CD4-positive, alpha-beta memory T cell (primary cell): ENCODE measurements at regions not wholly inside any gene's neighbourhood (a gene's known extent, or its start where the extent isn't known, plus 50 kb on each side); places are given as distances from the start of the nearest gene placed in this dataset.

Source experiments
- CTCF ChIA-PET: fragments of 350-600 bp; sonication (Branson Sonifier 250); formaldehyde crosslinking; loops from one replicate; lab custom pipeline; 2021; ENCODE audit warnings: inconsistent platforms; ENCODE audit not compliant: partially characterized antibody; lab: Charles Lee
- POLR2A ChIA-PET: fragments of 350-600 bp; sonication (Branson Sonifier 250); formaldehyde crosslinking; loops from one replicate; lab custom pipeline; 2021; ENCODE audit not compliant: partially characterized antibody; lab: Charles Lee
- DNase-seq, 5 donors: peaks; one replicate each; pipeline versions ENCODE4 v3.0.0 to v3.0.0-alpha.2; 2020 to 2022; ENCODE audit warnings: mixed read lengths in 1 of 5
- H3K27ac ChIP-seq: one replicate; pipeline ENCODE4 v1.7.0; 2013; ENCODE audit warnings: low read depth, low read length
- H3K27me3 ChIP-seq: 2 replicates; pipeline ENCODE4 v1.7.0; 2013; ENCODE audit warnings: mild to moderate bottlenecking, low read length, moderate library complexity; ENCODE audit not compliant: insufficient read depth
- H3K36me3 ChIP-seq: 2 replicates; pipeline ENCODE4 v1.7.0; 2013; ENCODE audit warnings: mild to moderate bottlenecking, low read length, moderate library complexity; ENCODE audit not compliant: insufficient read depth
- H3K4me1 ChIP-seq: 2 replicates; pipeline ENCODE4 v1.7.0; 2013; ENCODE audit warnings: mild to moderate bottlenecking, low read length, moderate library complexity; ENCODE audit not compliant: insufficient read depth
- H3K4me3 ChIP-seq, 2 donors: one replicate each; pipeline ENCODE4 v1.7.0; 2013; ENCODE audit warnings: low read length in 2 of 2, mild to moderate bottlenecking in 1 of 2
- H3K9me3 ChIP-seq, 2 donors: one replicate each; pipeline ENCODE4 v1.7.0; 2013; ENCODE audit warnings: low read length in 2 of 2, control low read depth in 1 of 2; ENCODE audit not compliant: control insufficient read depth in 1 of 2
- H3K27ac Mint-ChIP-seq, 7 donors: one replicate each; pipeline ENCODE4 v1.8.0; 2020 to 2021; ENCODE audit warnings: mixed read lengths in 7 of 7, mild to moderate bottlenecking in 6 of 7, inconsistent platforms in 3 of 7, moderate library complexity in 3 of 7
- H3K27me3 Mint-ChIP-seq, 2 donors: one replicate each; pipeline ENCODE4 v1.8.0; 2020 to 2021; ENCODE audit warnings: mixed read lengths in 2 of 2
- H3K36me3 Mint-ChIP-seq, 2 donors: one replicate each; pipeline ENCODE4 v1.8.0; 2020 to 2021; ENCODE audit warnings: mixed read lengths in 2 of 2, inconsistent platforms in 1 of 2, mild to moderate bottlenecking in 1 of 2
- H3K4me1 Mint-ChIP-seq, 4 donors: one replicate each; pipeline ENCODE4 v1.8.0; 2020 to 2021; ENCODE audit warnings: mixed read lengths in 4 of 4, mild to moderate bottlenecking in 1 of 4
- H3K4me3 Mint-ChIP-seq, 8 donors: one replicate each; pipeline ENCODE4 v1.8.0; 2020 to 2021; ENCODE audit warnings: mixed read lengths in 8 of 8, mild to moderate bottlenecking in 7 of 8, moderate library complexity in 6 of 8, inconsistent platforms in 3 of 8
- H3K9me3 Mint-ChIP-seq, 8 donors: one replicate each; pipeline ENCODE4 v1.8.0; 2020 to 2021; ENCODE audit warnings: mixed read lengths in 8 of 8, mild to moderate bottlenecking in 5 of 8, inconsistent platforms in 3 of 8, moderate library complexity in 1 of 8
- intact Hi-C: fragments of 100-400 bp; cut with micrococcal nuclease; formaldehyde crosslinking; loops from one replicate; pipeline ENCODE4 v1.15.1; 2023

- Mint-ChIP-seq H3K27ac (no peak overlapping the region), H3K36me3 (no peaks in the 10 kb centered on the region), H3K4me3 (no peak overlapping the region), H3K9me3 (no peaks in the 10 kb centered on the region), H3K4me1 (no peaks in the 10 kb centered on the region), H3K27me3 (peaks cover 2 to 4% of the 10 kb centered on the region in 2 donors)
- ChIA-PET CTCF (interaction anchor here (0.7 to 1.3 kb wide), 2 partner anchors 12 to 21 kb away, joined by 3 read pairs; no protein-coding TSS in a partner anchor), POLR2A (no interaction called here)
- DNase-seq: no peak
- Histone ChIP-seq H3K36me3 (no peaks in the 10 kb centered on the region), H3K27ac (no peak overlapping the region), H3K27me3 (no peaks in the 10 kb centered on the region), H3K4me3 (no peak overlapping the region), H3K9me3 (no peaks in the 10 kb centered on the region), H3K4me1 (no peaks in the 10 kb centered on the region)
- intact Hi-C loops: no loop called here
Measured at GRCh38 chr15:93619597-93619996, 530.6 kb upstream of the RGMA start.

GRCh38 chr15:93617443-93617842 lies 528.4 kb upstream of the RGMA start:
- Histone ChIP-seq H3K36me3 (no peaks in the 10 kb centered on the region), H3K27me3 (no peaks in the 10 kb centered on the region), H3K4me1 (no peaks in the 10 kb centered on the region), H3K9me3 (no peaks in the 10 kb centered on the region), H3K27ac (no peak overlapping the region), H3K4me3 (no peak overlapping the region)
- Mint-ChIP-seq H3K4me3 (peak overlapping the region in 1 of 8 donors; percentile 13), H3K27ac (no peak overlapping the region), H3K36me3 (no peaks in the 10 kb centered on the region), H3K9me3 (no peaks in the 10 kb centered on the region), H3K4me1 (no peaks in the 10 kb centered on the region), H3K27me3 (peaks cover 6 to 7% of the 10 kb centered on the region in 2 donors)
- no peak for DNase-seq
- CTCF ChIA-PET: no interaction called here
- intact Hi-C loops: no loop called here
- POLR2A ChIA-PET: no interaction called here

- peaks cover 6 to 7% of the 10 kb centered on the region in 2 donors for H3K27me3 Mint-ChIP-seq
- no peaks in the 10 kb centered on the region for H3K4me1 Mint-ChIP-seq
- Histone ChIP-seq H3K4me1 (no peaks in the 10 kb centered on the region), H3K4me3 (no peak overlapping the region), H3K27me3 (no peaks in the 10 kb centered on the region), H3K27ac (no peak overlapping the region), H3K9me3 (no peaks in the 10 kb centered on the region), H3K36me3 (no peaks in the 10 kb centered on the region)
- H3K27ac Mint-ChIP-seq: no peak overlapping the region
- intact Hi-C loops: no loop called here
- no peaks in the 10 kb centered on the region for H3K36me3 Mint-ChIP-seq
- H3K9me3 Mint-ChIP-seq: peaks cover 0 to 3% (median 0%) of the 10 kb centered on the region in 8 donors
- ChIA-PET POLR2A (no interaction called here), CTCF (no interaction called here)
- no peak overlapping the region for H3K4me3 Mint-ChIP-seq
- DNase-seq: no peak
Measured at GRCh38 chr15:93614386-93615104, 525.5 kb upstream of the RGMA start.

- no peaks in the 10 kb centered on the region for H3K27me3 ChIP-seq
- Mint-ChIP-seq H3K27me3 (peaks cover 2 to 6% of the 10 kb centered on the region in 2 donors), H3K9me3 (peaks cover 0 to 3% (median 0%) of the 10 kb centered on the region in 8 donors), H3K27ac (no peak overlapping the region), H3K4me3 (no peak overlapping the region), H3K36me3 (no peaks in the 10 kb centered on the region), H3K4me1 (no peaks in the 10 kb centered on the region)
- no peaks in the 10 kb centered on the region for H3K9me3 ChIP-seq
- H3K4me1 ChIP-seq: no peaks in the 10 kb centered on the region
- no peak for DNase-seq
- intact Hi-C loops: no loop called here
- no peak overlapping the region for H3K27ac ChIP-seq
- CTCF ChIA-PET: no interaction called here
- H3K36me3 ChIP-seq: no peaks in the 10 kb centered on the region
- POLR2A ChIA-PET: no interaction called here
- H3K4me3 ChIP-seq: no peak overlapping the region
Measured at GRCh38 chr15:93613386-93613785, 524.4 kb upstream of the RGMA start.

- POLR2A ChIA-PET: no interaction called here
Measured at GRCh38 chr15:93612953-93613352, 523.9 kb upstream of the RGMA start.

GRCh38 chr15:93610944-93611343 lies 521.9 kb upstream of the RGMA start:
- intact Hi-C loops: no loop called here
- Mint-ChIP-seq H3K27me3 (peaks cover 2 to 3% of the 10 kb centered on the region in 2 donors), H3K4me3 (no peak overlapping the region), H3K9me3 (peaks cover 0 to 3% (median 0%) of the 10 kb centered on the region in 8 donors), H3K4me1 (no peaks in the 10 kb centered on the region), H3K27ac (no peak overlapping the region), H3K36me3 (no peaks in the 10 kb centered on the region)
- H3K4me1 ChIP-seq: no peaks in the 10 kb centered on the region
- H3K27me3 ChIP-seq: no peaks in the 10 kb centered on the region
- no peaks in the 10 kb centered on the region for H3K36me3 ChIP-seq
- no peak overlapping the region for H3K4me3 ChIP-seq
- POLR2A ChIA-PET: no interaction called here
- no peak overlapping the region for H3K27ac ChIP-seq
- no peak for DNase-seq
- H3K9me3 ChIP-seq: no peaks in the 10 kb centered on the region
- CTCF ChIA-PET: no interaction called here

More at GRCh38 chr15:93612953-93613352, 523.9 kb upstream of the RGMA start:
- H3K27me3 Mint-ChIP-seq: peaks cover 2 to 6% of the 10 kb centered on the region in 2 donors
- Histone ChIP-seq H3K27ac (no peak overlapping the region), H3K4me3 (no peak overlapping the region), H3K9me3 (no peaks in the 10 kb centered on the region), H3K27me3 (no peaks in the 10 kb centered on the region), H3K36me3 (no peaks in the 10 kb centered on the region), H3K4me1 (no peaks in the 10 kb centered on the region)
- intact Hi-C loops: no loop called here
- H3K27ac Mint-ChIP-seq: no peak overlapping the region
- CTCF ChIA-PET: no interaction called here
- no peaks in the 10 kb centered on the region for H3K36me3 Mint-ChIP-seq
- peaks cover 0 to 3% (median 0%) of the 10 kb centered on the region in 8 donors for H3K9me3 Mint-ChIP-seq
- no peaks in the 10 kb centered on the region for H3K4me1 Mint-ChIP-seq
- DNase-seq: no peak
- H3K4me3 Mint-ChIP-seq: no peak overlapping the region

GRCh38 chr15:93608643-93609148 lies 519.7 kb upstream of the RGMA start:
- Mint-ChIP-seq H3K27ac (no peak overlapping the region), H3K4me1 (no peaks in the 10 kb centered on the region), H3K27me3 (peaks cover 3 to 8% of the 10 kb centered on the region in 2 donors), H3K9me3 (peaks cover 0 to 3% (median 0%) of the 10 kb centered on the region in 8 donors), H3K4me3 (no peak overlapping the region), H3K36me3 (no peaks in the 10 kb centered on the region)
- Histone ChIP-seq H3K27ac (no peak overlapping the region), H3K9me3 (no peaks in the 10 kb centered on the region), H3K27me3 (no peaks in the 10 kb centered on the region), H3K4me3 (no peak overlapping the region), H3K4me1 (no peaks in the 10 kb centered on the region), H3K36me3 (no peaks in the 10 kb centered on the region)
- no peak for DNase-seq
- ChIA-PET CTCF (no interaction called here), POLR2A (no interaction called here)
- intact Hi-C loops: no loop called here
